AG04449 (cell line): ENCODE measurements at regions not wholly inside any gene's neighbourhood (a gene's known extent, or its start where the extent isn't known, plus 50 kb on each side); places are given as distances from the start of the nearest gene placed in this dataset.

Experiments used
- CTCF ChIA-PET: fragments of 350-600 bp; formaldehyde crosslinking; extraction: SDS; loops from one replicate; lab custom pipeline; 2021; ENCODE audit warnings: antibody characterized with exemption; lab: Yijun Ruan, JAX
- POLR2A ChIA-PET: fragments of 400-600, 350-600 bp; formaldehyde crosslinking; extraction: SDS; loops from one replicate; lab custom pipeline; 2020; ENCODE audit warnings: antibody characterized with exemption, inconsistent platforms; lab: Yijun Ruan, JAX
- DNase-seq: peaks from one replicate; pipeline ENCODE4 v3.0.0-alpha.2; 2010; ENCODE audit warnings: low read depth, low spot score
- H3K4me3 ChIP-seq: 2 replicates; pipeline ENCODE4 v1.5.1; 2011; ENCODE audit warnings: low read depth, mild to moderate bottlenecking, control low read depth, low read length
- CTCF ChIP-seq: IDR thresholded peaks from one replicate; pipeline ENCODE4 v1.5.1; 2011; ENCODE audit warnings: mild to moderate bottlenecking, moderate library complexity, low read length, control low read depth, inconsistent platforms; ENCODE audit not compliant: insufficient read depth; ENCODE audit errors: missing control alignments

DNA sequence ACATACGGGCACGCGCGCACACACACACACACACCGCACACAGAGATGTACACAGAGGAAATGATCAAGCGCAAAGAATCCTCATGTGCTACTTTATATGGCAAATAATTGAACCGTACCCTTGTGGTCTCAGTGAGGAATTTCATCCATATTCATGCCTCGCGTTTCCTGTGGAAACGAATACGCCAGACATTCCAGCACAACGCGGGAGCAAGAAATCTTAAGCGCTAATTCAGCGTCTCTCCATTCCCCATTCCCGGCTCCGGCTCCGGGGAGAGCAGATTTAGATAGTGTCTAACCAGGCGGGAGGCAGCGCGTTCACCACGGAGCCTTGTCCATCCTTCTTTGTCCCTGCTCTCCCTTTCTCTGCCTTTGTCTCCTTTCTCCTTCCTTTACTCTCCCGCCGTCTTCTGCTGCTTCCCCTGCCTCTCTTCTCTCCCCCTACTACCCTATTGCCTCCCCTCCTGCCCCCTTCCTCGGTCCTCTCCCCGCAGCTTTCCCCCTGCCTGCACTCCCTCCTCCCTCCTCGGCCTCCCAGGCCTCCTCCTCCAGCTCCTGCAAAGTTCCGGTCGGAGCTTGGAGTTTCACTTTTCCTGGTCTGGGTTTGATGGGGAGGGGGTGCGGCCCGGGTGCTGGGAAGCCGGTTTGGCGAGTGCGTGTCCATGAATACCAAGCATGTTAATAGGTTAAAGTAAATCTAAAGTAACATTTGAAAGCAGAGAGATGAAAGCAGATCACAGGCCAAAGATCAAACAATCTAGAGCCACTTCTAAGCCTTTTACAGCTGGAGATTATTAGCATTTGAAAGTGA is 579.3 kb downstream of the BUD13 start:
- ChIA-PET CTCF (interaction anchor here (0.6 to 1.2 kb wide), 3 partner anchors 29 to 672 kb away, joined by 3 read pairs; no protein-coding TSS in a partner anchor), POLR2A (interaction anchor here (0.6 kb wide), 1 partner anchor 1841 kb away, joined by 3 read pairs; no protein-coding TSS in a partner anchor)
- TF ChIP-seq CTCF = peak; percentile 9
- DNase-seq = no peak
- H3K4me3 ChIP-seq = peak overlapping the region; percentile 52

DNA sequence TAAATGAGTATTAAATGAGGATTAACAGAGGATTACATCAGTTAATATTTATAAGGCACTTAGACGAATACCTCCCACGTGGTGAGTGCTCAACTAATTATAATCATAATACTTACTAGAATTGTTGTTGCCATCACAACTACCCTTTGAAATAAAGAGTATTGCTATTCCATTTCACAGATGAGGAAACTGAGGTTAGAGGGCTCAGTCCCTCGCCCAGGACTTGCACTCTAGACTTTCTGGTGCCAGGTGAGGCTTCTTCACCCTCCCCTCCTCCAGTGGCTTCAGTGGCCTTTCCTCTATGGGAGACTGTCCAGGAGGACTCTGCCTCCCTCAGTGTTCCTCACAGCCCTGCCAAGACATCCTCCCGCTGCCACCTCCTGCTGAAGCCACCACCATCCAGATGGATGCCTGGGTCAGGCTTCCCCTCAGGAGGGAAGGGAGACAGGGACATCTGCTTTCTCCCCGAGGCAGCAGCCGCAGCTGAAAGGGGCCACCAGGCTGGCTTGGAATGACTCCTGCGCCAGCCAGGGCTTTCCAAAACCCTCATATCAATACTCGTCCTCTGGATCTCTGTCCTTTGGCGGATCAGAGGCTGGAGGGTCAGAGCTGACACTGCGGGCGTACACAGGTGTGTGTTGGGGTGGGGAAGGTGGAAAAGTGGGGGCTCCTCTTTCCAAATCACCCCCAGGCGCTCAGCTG is 580.1 kb downstream of the BUD13 start:
- TF ChIP-seq CTCF = no peak
- peak overlapping the region; percentile 52 for H3K4me3 ChIP-seq
- ChIA-PET POLR2A (no interaction called here), CTCF (interaction anchor here (0.6 kb wide), 1 partner anchor 671 kb away, joined by 3 read pairs; no protein-coding TSS in a partner anchor)
- DNase-seq = no peak

DNA sequence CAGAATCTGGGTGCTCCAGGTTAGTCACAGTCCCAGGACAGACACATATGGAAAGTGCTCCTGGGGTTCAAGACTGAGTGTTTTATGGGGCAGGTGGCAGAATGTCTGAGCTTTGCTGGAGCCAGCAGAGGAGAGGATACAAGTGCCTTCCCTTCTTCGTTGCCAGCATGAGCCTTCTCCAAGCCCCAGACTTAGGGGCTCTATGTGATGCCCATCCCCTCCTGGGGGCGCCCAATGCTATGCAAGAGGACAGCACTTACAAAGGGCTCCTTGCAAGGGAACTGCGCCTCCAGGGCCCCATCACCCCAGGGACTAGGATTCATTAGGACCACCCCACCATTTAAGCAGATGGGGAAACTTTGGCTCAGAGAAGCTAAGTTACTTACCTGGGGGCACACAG is 581.9 kb downstream of the BUD13 start:
- no peak for DNase-seq
- TF ChIP-seq CTCF = no peak
- CTCF ChIA-PET = no interaction called here
- no peak overlapping the region for H3K4me3 ChIP-seq
- POLR2A ChIA-PET = no interaction called here

DNA sequence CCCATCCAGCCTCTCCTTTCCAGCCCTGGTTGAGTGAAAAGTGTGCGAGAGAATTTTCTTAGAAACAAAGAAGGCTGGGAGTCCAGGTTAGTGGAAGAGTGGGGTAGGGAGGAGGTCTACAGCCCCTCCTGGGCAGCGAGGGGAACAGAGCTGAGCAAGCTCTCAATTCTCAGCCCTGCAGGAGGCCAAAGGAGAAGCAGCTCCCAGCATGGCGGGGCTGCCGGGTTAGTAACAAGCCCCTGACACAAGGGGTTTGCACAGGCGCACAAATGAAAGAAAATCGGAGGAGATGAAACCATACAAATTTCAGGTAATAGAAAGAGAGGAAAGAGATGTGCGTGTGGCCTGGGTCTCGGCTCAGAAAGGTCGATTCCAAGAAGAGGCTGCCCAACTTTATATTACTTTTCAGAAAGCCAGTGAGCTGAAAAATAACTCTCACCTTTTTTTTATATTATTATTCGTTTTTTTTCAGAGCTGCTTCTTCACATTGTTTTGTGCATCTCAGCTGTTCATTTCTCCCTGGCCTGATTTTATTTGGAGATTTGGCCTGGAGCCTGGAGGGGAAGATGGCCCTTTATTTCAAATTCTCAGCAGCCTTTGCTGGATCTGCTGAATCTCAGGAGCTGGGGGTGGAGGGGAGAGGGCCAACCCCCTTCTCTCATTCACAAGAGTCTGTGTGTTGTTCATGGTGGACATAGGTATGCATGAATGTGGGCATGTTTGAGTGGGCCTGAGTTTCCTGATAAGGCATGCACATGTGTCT is 583.2 kb downstream of the BUD13 start:
- ChIA-PET CTCF (no interaction called here), POLR2A (no interaction called here)
- TF ChIP-seq CTCF = no peak

GRCh38 chr11:116188350-116188749 is 584.4 kb downstream of the BUD13 start:
- ChIA-PET CTCF (no interaction called here), POLR2A (no interaction called here)
- H3K4me3 ChIP-seq = no peak overlapping the region
- TF ChIP-seq CTCF = no peak
- DNase-seq = no peak

More for the DNA sequence above, 583.2 kb downstream of the BUD13 start:
- DNase-seq = no peak
- H3K4me3 ChIP-seq = no peak overlapping the region
